NCI-H1694 (cell line): ENCODE measurements at regions not wholly inside any gene's neighbourhood (a gene's known extent, or its start where the extent isn't known, plus 50 kb on each side); places are given as distances from the start of the nearest gene placed in this dataset.

ENCODE experiments used
- DNase-seq: peaks from one replicate; lab custom pipeline; 2025; lab: John Stamatoyannopoulos, UW

GRCh38 chr21:43348170-43348766, 78.7 kb downstream of the SIK1 start:
- DNase-seq: no peak

DNA sequence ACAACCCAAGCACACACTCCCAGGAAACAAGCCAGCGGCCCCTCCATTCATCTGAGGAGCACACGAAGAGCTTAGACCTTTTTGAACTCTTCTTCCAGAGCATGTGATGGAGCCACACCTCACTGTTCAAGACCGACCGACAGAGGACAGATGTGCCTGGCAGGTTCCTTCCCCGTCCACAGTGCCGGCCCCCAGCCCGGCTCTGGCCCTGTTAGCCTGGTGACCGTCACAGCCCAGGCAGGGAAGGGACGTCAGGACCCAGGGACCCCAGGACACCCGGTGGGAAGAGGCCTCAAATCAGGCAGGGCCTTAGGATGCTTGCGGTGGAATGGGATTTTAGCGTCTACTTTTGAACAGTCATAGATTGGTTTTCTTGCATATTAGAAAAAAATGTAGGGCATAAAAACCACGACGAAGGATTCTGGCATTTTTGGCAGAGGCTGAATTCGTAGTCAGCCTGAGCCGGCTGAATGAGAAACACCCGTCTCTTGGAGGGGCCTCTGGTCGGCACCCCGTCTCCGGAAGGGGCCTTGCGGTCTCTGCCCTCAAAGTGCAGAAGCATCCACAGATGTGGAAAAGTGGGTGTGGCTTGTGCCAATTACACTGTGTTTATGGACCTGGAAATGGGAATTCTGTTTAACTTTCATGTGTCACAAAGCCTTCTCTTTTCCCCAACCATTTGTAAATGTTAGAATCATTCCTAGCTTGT, 79.3 kb downstream of the SIK1 start:
- no peak for DNase-seq

DNA sequence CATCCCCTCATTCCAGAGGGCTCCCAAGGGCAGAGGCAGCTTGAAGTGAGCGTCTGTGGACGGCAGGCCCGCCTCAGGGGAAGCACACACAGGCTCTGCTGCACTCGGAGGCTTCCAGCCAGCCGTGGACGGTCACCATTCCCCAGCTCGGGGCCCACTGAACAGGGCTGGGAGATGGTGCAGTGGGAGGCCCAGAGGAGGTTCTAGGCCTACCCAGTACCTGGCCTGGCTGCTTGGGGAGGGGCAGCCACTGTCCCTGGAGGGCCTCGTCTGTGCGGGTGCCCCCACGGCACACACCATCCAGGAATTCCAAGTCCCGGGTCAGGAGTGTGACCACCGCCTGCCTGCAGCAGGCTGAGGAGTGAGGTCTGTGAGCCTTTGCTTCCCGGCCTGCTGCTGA, 80.4 kb downstream of the SIK1 start:
- DNase-seq: no peak

DNA sequence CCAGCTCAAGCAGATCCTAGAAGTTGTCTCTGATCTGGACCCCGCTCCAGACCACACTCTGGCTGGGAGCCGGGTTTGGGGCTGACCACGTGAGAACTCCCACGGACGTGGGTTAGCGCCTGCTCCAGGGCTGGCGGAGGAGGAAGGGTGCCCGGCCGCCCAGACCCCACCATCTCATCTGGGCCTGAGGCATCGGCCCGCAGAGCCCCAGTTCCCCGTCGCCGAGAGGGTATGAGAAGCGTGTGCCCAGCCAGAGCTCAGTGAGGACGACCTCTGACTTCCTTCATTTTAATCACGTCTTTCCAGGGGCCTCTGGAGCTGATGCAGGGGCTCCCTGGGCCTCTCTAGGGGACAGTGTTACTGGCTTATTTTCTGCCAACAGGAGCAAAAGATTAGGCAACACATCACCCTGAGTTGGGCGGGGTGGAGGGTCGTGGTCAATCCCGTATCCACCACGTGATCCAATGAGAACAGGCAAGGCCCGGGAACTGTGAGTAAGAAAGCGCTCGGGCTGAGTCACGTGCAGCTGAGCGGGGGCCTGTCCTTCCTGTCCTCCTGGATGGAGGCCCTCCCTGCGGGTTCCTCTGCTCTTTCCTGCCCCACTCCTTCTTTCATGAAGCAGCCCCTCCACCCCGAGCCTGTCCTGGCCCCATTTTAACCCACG, 81.1 kb downstream of the SIK1 start:
- no peak for DNase-seq

GRCh38 chr21:43345046-43345745, 81.7 kb downstream of the SIK1 start:
- DNase-seq: no peak

DNA sequence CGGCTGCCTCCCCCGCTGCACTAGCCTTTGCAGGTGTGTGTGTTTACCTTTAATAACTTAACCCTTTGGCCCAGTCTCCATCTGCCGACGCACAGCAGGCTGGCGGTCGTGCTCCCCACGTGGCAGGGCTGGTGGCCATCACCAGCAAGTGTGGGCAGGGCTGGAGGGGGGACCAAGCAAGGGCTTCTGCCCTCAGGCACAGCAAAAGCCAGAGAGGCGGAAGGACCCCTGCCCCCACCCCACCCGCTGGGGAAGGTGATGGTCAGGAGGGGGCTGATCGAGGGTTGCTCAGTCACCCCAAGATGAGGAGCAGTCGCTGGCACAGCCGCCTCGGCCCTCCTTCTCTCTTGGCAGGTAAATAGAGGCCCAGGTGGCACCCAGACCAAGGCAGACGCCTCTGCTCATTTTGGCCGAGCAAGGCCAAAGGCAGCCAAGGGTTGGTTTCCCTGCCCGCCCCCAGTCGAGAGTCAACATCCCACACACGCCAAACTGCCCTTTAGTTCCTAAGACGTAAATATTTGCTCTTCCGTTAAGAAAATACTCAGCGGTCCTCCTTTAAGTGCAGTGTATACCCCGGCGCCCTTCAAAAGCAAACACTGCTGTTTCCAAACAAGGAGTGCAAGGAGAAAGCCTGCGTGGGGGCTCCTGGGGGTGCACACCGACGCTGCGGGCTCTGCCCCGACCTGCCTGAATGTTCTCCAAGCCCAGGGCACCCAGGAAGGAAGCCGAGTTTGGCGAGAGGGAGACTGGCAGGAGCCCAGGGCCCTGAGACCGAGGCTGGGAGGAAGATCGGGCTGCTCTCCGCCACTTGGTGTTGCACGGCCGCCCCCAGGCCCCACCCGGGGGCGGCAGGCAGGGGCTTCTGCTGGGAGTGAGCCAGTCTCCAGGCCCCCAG, 82.7 kb downstream of the SIK1 start:
- no peak for DNase-seq

DNA sequence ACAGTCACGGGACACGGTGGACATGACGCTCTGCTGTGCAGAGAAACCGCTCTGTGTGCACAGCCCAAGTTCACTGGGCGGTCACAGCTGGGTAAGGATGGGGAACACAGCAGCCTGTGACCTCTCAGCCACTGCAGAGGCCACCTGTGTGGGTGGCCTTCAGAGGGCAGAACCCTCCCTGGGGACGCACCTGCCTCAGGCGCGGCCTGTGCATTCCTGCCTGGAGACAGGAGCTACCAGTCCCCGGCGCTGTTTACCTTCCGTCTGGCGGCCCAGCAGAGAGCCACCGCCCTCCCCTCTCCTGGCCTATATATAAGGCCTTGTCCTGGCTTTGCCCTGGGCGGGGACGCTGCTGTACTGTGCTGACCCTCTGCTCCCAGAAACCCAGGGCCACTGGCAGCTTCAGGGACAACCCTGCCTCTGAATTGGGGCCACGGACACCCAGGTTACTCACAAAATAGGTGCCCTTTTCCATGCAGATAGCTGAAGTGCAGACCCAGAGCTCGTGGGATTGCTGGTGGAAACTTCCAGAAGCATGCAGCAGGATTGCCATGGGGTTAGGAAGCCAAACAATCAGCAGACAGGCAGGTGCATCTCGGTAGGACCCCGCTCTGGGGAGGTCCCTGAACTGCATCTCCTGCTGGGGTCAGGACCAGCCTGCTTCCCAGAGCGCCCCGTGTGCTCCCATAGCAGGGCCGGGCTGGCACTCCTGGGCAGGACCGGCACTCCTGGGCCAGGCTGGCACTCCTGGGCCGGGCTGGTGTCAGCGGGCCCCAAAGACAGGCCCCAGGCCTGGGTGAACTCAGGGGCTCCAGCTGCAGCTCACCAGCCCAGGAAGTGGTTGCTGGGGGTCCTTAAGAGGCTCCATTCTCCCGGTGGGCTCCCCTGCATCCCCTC, 83.6 kb downstream of the SIK1 start:
- DNase-seq: no peak

DNA sequence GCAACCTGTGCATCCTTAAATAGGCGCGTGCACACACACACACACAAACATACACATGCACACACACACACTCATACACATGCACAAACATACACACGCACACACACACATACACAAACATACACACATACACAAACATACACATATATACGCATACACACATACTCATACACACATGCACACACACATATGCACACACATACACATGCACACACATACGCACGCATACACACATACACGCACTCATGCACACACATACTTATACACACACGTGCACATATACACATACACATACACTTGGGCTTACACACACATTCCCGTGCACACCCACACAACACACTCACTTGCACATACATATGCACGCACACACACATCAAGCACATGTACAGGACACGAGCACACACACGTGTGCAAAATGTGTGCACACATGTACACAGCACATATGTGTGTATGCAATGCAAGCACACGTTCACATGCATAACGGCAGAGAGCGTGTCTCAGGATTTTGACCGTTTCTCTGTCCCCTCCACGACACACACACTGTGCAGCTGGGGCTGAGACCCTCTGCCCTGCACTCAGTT, 84.5 kb downstream of the SIK1 start:
- no peak for DNase-seq

GRCh38 chr21:43341378-43342161, 85.4 kb downstream of the SIK1 start:
- no peak for DNase-seq

GRCh38 chr21:43340491-43341377, 86.2 kb downstream of the SIK1 start:
- DNase-seq: no peak

GRCh38 chr21:43339668-43340067, 87.3 kb downstream of the SIK1 start:
- no peak for DNase-seq

DNA sequence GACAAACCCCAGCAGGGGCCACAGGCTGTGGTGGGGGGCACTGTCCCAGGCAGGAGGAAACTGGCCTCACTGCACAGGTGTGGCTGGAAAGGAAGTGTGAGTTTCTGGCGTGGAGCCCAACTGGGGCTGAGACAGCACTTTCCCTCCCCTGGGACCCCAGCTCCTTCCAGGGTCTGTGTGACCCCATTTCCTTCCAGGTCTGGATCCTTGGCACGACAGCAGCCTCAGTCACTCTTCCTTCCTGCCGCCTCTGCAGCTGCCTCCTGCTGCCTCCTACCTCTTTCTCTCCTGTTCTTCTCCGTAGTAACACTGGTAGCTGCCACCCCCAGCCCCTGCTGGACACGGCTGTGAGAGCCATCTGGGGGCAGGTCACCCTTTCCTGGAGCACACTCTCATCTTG, 88.0 kb downstream of the SIK1 start:
- no peak for DNase-seq

GRCh38 chr21:43337901-43338655, 88.9 kb downstream of the SIK1 start:
- DNase-seq: no peak

DNA sequence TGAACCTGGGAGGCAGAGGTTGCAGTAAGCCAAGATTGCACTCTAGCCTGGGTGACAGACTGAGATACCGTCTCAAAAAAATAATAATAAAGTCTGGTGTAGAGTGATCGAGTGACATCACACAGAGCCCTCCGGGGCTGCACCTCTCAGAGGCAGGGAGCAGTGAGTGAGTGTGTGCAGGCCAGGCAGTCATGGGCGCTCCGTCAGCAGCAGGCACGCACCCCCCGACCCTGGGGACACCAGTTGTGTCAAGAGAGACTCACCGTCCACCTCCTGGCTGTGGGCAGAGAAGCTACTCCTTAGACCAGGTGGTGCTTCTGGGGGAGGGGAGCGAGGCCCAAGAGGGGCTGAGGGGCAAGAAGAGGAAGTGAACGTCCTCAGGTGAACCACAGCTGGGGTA, 91.8 kb downstream of the SIK1 start:
- DNase-seq: no peak

DNA sequence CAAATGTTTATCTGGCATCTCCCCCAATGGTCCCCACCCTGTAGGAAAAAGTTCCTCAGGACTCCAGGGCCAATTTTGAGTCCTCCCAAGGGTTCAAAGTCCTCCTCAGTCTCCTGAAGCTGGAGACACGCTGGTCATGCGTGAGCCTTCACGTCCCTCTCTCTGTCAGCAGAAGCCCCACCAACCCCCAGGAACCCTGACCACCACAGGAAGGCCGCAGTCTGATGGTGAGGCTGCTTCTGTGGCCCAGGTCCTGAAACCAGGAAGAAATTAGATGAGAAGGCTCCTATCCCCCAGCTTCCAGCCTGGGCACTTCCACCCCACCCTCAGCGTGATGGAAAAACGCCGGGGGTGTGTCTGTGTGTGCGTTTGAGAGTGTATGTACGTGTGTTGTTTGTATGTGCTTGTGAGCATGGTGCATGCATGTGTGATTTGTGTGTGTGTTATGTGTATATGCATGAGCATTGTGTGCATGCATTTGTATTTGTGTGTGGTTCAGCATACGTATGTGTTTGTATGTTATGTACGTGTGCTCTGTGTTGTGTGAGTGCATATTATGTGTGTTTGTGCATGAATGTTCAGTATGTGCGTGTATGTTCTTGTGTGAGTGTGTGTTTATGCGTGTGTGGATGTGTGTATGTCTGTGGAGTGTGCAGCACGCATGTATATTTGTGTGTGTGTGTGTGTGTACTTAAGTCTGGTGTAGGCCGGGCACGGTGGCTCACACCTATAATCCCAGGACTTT, 92.5 kb downstream of the SIK1 start:
- no peak for DNase-seq

GRCh38 chr21:43333298-43334062, 93.5 kb downstream of the SIK1 start:
- DNase-seq: no peak
